ENCODE measurements at regions not wholly inside any gene's neighbourhood (a gene's known extent, or its start where the extent isn't known, plus 50 kb on each side); places are given as distances from the start of the nearest gene placed in this dataset.

DNA sequence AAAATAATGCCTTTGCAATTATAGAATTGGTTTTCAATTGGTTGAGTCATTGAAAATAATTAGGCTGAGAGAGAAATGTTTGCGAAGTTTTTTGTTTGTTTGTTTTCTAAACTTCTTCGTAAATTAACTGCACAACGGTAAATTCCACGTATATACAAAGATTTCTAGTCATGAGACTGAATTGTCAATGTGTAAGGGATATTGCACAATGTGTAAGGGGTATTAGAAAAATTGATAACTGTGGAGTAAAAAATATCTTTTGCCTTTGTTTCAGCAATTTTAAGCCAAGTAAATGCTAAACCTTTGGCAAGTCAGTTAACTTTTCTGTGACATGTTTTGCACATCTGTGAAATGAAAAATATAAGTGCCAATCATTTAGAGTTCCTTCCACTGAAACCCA lies 606.0 kb downstream of the TMEM182 start:
- TF ChIP-seq POLR2A (IDR thresholded peaks at IDR 0.05) (no peak), EP300 (IDR thresholded peaks at IDR 0.05) (no peak)
- TF ChIP-seq, protein P1, sequence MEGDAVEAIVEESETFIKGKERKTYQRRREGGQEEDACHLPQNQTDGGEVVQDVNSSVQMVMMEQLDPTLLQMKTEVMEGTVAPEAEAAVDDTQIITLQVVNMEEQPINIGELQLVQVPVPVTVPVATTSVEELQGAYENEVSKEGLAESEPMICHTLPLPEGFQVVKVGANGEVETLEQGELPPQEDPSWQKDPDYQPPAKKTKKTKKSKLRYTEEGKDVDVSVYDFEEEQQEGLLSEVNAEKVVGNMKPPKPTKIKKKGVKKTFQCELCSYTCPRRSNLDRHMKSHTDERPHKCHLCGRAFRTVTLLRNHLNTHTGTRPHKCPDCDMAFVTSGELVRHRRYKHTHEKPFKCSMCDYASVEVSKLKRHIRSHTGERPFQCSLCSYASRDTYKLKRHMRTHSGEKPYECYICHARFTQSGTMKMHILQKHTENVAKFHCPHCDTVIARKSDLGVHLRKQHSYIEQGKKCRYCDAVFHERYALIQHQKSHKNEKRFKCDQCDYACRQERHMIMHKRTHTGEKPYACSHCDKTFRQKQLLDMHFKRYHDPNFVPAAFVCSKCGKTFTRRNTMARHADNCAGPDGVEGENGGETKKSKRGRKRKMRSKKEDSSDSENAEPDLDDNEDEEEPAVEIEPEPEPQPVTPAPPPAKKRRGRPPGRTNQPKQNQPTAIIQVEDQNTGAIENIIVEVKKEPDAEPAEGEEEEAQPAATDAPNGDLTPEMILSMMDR (IDR thresholded peaks at IDR 0.05): no peak
